ENCODE measurements at regions not wholly inside any gene's neighbourhood (a gene's known extent, or its start where the extent isn't known, plus 50 kb on each side); places are given as distances from the start of the nearest gene placed in this dataset.

GRCh38 chr22:47398491-47398890 lies 636.0 kb downstream of the TBC1D22A start:
- DNase-seq = no peak

DNA sequence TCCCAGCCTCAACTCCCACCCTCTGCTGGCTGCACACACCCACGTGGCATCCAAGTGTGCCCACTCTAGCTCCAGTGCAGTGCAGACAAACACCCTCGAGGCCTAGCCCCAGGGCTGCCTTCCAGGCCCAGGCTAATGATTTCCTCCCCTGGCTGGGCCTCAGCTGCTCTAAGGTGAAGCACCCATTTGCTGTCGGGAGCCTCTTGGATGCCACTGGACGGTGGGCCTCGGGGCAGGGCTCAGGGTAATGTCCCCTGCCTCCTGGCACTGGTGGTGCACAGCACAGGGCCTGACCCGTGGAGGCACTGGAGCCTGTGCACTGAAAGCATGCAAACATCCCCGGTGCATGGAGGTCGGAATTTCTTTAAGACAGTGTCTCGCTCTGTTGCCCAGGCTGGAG lies 635.2 kb downstream of the TBC1D22A start:
- DNase-seq = no peak

- no peak for DNase-seq
These were observed 634.1 kb downstream of the TBC1D22A start for GRCh38 chr22:47396515-47396914.

- no peak for DNase-seq
These were observed 633.7 kb downstream of the TBC1D22A start for GRCh38 chr22:47396105-47396504.

DNA sequence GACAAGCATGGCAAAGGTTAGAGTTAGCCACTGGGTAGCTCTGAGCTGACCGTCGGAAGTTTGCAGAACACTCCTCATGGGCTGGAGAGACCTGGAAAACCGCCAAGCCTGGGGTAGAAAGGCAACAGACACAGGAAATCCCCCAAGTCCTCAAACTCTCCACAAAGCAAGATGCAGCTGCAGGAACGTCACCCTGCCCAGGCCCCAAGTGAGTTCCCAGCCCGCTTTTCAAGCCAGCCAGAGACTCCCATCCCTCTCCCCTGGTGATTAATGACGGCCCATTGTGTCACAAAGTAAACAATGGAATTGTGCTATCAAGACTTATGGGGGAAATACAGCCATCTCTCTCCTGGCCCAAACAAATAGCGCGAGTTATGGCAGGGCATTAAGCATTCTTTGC lies 633.0 kb downstream of the TBC1D22A start:
- no peak for DNase-seq

DNA sequence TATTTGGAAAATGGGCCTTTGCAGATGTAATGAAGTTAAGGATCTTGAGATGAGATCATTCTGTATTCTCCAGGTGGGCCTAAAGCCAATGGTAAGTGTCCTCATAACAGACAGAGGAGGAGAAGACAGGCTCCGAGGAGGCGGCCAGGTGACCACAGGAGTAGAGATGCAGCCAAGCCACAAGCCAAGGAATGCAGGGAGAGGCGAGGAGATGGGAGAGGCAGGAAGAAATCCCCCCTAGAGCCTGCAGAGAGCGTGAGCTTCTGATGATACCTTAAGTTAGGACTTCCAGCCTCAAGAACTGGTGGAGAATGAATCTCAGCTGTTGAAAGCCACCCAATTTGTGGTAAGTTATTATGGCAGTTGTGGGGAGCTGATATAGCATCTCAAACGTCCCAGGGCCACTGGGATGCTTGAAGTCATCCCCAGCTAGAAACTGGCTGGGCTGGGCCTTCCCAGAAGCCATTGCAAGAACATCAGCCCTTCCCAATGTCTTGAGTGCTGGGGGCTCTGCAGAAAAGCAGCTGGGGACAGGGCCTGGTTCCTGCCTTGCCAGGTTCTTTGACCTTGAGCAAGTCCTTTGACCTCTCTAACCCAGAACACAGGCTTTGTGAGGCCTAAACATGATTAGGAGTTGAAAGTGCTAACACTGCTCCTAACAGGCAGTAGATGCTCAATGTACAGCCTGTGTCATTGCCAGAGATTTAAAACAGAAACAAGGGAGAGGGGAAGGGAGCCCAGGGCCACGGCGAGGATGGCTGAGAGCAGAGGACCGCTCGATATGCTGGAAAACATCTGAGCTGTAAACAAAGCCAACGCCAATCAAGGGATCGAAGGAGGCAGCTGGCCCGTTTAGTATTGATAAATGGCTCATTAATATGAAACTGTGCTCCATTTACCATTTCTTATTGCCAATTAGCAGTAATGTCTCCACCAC lies 632.3 kb downstream of the TBC1D22A start:
- DNase-seq = no peak

- DNase-seq = no peak
These were observed 630.7 kb downstream of the TBC1D22A start for GRCh38 chr22:47393191-47393590.

GRCh38 chr22:47392729-47393128 lies 630.3 kb downstream of the TBC1D22A start:
- DNase-seq = no peak

DNA sequence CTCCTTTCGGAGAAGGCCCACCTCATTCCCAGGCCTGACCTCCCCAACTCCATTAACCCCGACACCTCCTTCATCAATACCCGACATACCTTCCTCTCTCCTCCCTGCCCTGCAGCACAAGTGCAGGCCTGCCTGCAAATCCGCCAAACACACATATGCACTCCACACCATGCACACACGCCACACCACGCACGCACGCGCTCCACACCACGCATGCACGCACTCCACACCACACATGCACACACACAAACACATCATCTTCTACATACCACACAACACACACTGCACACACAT lies 629.6 kb downstream of the TBC1D22A start:
- no peak for DNase-seq

- DNase-seq = no peak
These were observed 629.0 kb downstream of the TBC1D22A start for GRCh38 chr22:47391169-47392053.

- DNase-seq = no peak
These were observed 627.8 kb downstream of the TBC1D22A start for GRCh38 chr22:47390026-47390970.

- DNase-seq = no peak
These were observed 626.8 kb downstream of the TBC1D22A start for GRCh38 chr22:47389201-47389600.

GRCh38 chr22:47388778-47389177 lies 626.3 kb downstream of the TBC1D22A start:
- DNase-seq = no peak

- no peak for DNase-seq
These were observed 625.9 kb downstream of the TBC1D22A start for GRCh38 chr22:47388331-47388730.

- DNase-seq = no peak
These were observed 624.5 kb downstream of the TBC1D22A start for GRCh38 chr22:47386812-47387510.

GRCh38 chr22:47384977-47385376 lies 622.5 kb downstream of the TBC1D22A start:
- DNase-seq = no peak

DNA sequence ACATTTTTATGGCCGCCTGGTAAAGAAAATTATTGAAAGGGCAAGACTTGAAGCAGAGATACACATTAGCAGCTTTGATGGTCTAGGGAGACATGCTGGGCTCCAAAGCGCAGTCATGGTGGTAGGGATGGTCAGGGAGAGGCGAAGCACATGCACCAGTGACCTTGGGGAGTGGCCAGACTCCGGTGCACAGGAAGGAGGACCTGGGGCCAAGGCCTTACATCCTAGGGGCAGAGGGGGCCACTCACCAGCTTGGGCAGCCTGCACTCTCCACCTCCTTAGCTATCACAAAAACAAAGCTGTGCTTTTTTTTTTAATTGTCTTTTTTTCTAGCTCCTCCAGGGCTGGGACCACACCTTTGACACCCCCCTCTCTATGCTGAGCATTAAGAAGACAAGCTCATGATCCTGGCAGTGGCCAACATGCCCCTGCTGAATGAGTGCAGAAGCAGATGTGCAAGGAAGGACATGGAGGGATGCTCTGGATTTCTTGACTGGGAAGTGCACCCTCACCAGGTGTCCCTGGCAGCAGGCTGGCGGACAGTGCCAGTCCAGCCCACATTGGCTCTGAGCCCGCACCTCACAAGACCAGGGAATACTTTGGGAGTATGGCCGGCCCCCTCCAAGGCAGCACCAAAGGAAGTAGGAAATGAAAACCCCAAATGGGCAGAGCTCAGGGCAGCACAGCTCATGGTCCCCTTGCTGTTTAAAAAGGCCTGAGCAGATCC lies 619.9 kb downstream of the TBC1D22A start:
- DNase-seq = no peak

DNA sequence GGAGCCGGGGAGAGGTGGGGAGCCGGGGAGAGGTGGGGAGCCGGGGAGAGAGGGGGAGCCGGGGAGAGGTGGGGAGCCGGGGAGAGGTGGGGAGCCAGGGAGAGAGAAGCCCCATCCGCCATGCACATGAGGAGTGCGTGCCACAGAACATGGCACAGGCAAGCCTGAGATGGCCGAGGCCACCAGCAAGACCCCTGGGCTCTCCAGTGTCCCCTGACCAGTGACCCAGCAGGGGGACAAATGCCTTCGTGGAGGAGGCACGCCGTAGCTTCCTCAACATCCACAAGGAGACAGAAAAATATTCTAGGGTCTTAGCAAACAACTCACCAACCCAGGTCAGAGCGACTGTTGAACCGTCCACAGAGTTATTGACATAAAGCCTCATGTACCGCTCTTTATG lies 618.8 kb downstream of the TBC1D22A start:
- no peak for DNase-seq

DNA sequence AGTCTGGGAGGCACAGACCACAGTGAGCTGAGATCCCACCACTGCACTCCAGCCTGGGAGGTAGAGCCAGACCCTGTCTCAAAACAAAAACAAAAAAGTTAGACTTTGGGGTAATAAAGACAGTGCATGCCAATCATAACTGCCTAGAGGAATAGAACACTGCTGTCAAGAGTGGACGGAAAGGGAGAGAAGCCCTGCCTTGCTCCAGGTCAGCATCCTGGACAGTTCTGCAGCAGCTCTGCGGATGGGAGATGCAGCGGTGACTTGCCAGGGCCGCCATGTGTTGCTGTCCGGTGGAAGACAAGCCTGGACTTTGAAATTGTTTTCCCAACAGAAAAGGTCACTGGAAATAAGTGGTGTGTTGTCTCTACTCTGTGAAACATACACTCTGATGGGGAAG lies 618.2 kb downstream of the TBC1D22A start:
- DNase-seq = no peak

DNA sequence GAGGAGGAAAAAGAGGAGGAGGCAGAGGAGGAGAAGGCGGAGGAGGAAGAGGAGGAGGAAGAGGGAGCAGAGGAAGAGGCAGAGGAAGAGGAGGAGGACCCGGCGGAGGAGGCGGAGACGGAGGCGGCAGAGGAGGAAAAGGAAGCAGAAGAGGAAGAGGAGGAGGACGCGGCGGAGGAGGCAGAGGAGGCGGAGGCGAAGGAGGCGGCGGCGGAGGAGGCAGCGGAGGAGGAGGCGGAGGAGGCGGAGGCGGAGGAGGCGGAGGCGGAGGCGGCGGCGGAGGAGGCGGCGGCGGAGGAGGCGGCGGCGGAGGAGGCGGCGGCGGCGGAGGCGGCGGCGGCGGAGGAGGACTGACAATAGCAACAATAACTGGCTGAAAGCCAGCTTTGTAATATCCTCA lies 616.6 kb downstream of the TBC1D22A start:
- DNase-seq = no peak

DNA sequence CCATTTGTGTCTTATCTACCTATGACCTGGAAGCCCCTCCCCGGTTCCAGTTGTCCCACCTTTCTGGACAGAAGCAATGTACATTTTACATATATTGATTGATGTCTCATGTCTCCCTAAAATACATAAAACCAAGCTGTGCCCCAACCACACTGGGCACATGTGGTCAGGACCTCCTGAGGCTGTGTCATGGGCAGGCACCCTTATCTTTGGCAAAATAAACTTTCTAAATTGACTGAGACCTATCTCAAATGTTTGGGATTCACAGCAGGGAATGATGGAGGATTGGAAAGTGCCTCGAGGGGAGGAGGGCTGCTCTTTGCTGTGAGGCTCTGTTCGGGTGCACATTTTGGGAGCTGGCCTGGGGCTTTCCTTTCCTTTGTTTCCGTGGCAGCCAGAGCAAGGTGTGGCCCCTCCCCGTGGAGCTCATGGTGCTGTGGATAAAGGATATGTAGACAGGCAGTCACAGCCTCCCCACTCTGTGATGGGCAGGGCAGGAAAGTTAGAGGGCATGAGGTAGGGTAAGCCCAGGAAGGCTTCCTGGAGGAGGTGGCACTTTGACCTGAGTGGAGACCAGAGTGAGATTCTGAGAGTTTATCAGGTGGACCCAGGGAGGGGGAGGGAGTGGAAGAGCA lies 615.6 kb downstream of the TBC1D22A start:
- DNase-seq = no peak

All from bone marrow (tissue), 2 donors.